HG02798 (cell line): ENCODE measurements at regions not wholly inside any gene's neighbourhood (a gene's known extent, or its start where the extent isn't known, plus 50 kb on each side); places are given as distances from the start of the nearest gene placed in this dataset.

Experiments
- ATAC-seq: cut with Tn5 transposase; IDR thresholded peaks from one replicate; pipeline ENCODE4 v1.9.1; 2021; ENCODE audit warnings: mild to moderate bottlenecking; ENCODE audit not compliant: unreplicated experiment, poor library complexity

- no peak for ATAC-seq
Measured at GRCh38 chr3:82957079-82957478, 1195.6 kb upstream of the GBE1 start.

GRCh38 chr3:82954486-82954885, 1193.0 kb upstream of the GBE1 start:
- no peak for ATAC-seq

GRCh38 chr3:82942041-82942440, 1180.6 kb upstream of the GBE1 start:
- ATAC-seq: no peak

- ATAC-seq: no peak
Measured at GRCh38 chr3:82940124-82940523, 1178.7 kb upstream of the GBE1 start.

- no peak for ATAC-seq
Measured at GRCh38 chr3:82939491-82940097, 1178.1 kb upstream of the GBE1 start.

GRCh38 chr3:82938821-82939328, 1177.4 kb upstream of the GBE1 start:
- no peak for ATAC-seq

- no peak for ATAC-seq
Measured at GRCh38 chr3:82927309-82928253, 1166.1 kb upstream of the GBE1 start.

GRCh38 chr3:82891028-82891427, 1129.6 kb upstream of the GBE1 start:
- no peak for ATAC-seq

- ATAC-seq: no peak
Measured at GRCh38 chr3:82883072-82883471, 1121.6 kb upstream of the GBE1 start.

GRCh38 chr3:82875401-82875800, 1114.0 kb upstream of the GBE1 start:
- ATAC-seq: no peak

- ATAC-seq: no peak
Measured at GRCh38 chr3:82839871-82840270, 1078.4 kb upstream of the GBE1 start.

GRCh38 chr3:82834098-82834497, 1072.7 kb upstream of the GBE1 start:
- no peak for ATAC-seq

- ATAC-seq: no peak
Measured at GRCh38 chr3:82824491-82824890, 1063.0 kb upstream of the GBE1 start.

GRCh38 chr3:82816086-82816485, 1054.6 kb upstream of the GBE1 start:
- ATAC-seq: no peak

- ATAC-seq: no peak
Measured at GRCh38 chr3:82815417-82816058, 1054.1 kb upstream of the GBE1 start.

- ATAC-seq: no peak
Measured at GRCh38 chr3:82814660-82815059, 1053.2 kb upstream of the GBE1 start.

GRCh38 chr3:82807781-82808180, 1046.3 kb upstream of the GBE1 start:
- ATAC-seq: no peak

- ATAC-seq: no peak
Measured at GRCh38 chr3:82802501-82802900, 1041.1 kb upstream of the GBE1 start.

GRCh38 chr3:82800248-82800647, 1038.8 kb upstream of the GBE1 start:
- ATAC-seq: no peak

- no peak for ATAC-seq
Measured at GRCh38 chr3:82796765-82797164, 1035.3 kb upstream of the GBE1 start.

GRCh38 chr3:82791241-82791640, 1029.8 kb upstream of the GBE1 start:
- no peak for ATAC-seq
